GM21381 (cell line): ENCODE measurements at regions not wholly inside any gene's neighbourhood (a gene's known extent, or its start where the extent isn't known, plus 50 kb on each side); places are given as distances from the start of the nearest gene placed in this dataset.

Source experiments
- ATAC-seq: cut with Tn5 transposase; IDR thresholded peaks from one replicate; pipeline ENCODE4 v1.9.1; 2021; ENCODE audit warnings: mild to moderate bottlenecking, moderate library complexity; ENCODE audit not compliant: unreplicated experiment

GRCh38 chr1:87194271-87194774 lies 134.4 kb upstream of the LMO4 start:
- no peak for ATAC-seq

- no peak for ATAC-seq
These were observed 133.8 kb upstream of the LMO4 start for GRCh38 chr1:87194856-87195255.

GRCh38 chr1:87196110-87196827 lies 132.4 kb upstream of the LMO4 start:
- no peak for ATAC-seq

GRCh38 chr1:87197156-87197555 lies 131.5 kb upstream of the LMO4 start:
- ATAC-seq, result no peak

GRCh38 chr1:87197641-87198040 lies 131.0 kb upstream of the LMO4 start:
- ATAC-seq, result no peak

- ATAC-seq, result no peak
These were observed 127.6 kb upstream of the LMO4 start for GRCh38 chr1:87200875-87201638.

GRCh38 chr1:87201768-87202167 lies 126.9 kb upstream of the LMO4 start:
- no peak for ATAC-seq

GRCh38 chr1:87202451-87202850 lies 126.2 kb upstream of the LMO4 start:
- ATAC-seq, result no peak

GRCh38 chr1:87202922-87203655 lies 125.6 kb upstream of the LMO4 start:
- ATAC-seq, result peak; percentile 95

- no peak for ATAC-seq
These were observed 124.8 kb upstream of the LMO4 start for GRCh38 chr1:87203904-87204303.

- ATAC-seq, result no peak
These were observed 124.2 kb upstream of the LMO4 start for GRCh38 chr1:87204441-87204840.

GRCh38 chr1:87204921-87205320 lies 123.8 kb upstream of the LMO4 start:
- no peak for ATAC-seq

GRCh38 chr1:87206044-87206831 lies 122.4 kb upstream of the LMO4 start:
- no peak for ATAC-seq

- no peak for ATAC-seq
These were observed 120.6 kb upstream of the LMO4 start for GRCh38 chr1:87208080-87208479.

- ATAC-seq, result no peak
These were observed 119.7 kb upstream of the LMO4 start for GRCh38 chr1:87208931-87209330.

- ATAC-seq, result no peak
These were observed 118.5 kb upstream of the LMO4 start for GRCh38 chr1:87210151-87210550.

GRCh38 chr1:87212431-87213134 lies 116.1 kb upstream of the LMO4 start:
- ATAC-seq, result no peak

GRCh38 chr1:87213135-87213515 lies 115.6 kb upstream of the LMO4 start:
- ATAC-seq, result no peak

- ATAC-seq, result no peak
These were observed 113.1 kb upstream of the LMO4 start for GRCh38 chr1:87215592-87215991.

- no peak for ATAC-seq
These were observed 110.1 kb upstream of the LMO4 start for GRCh38 chr1:87218618-87219017.
